SK-N-SH treated with all-trans-retinoic acid at 6 μM for 48 hours (cell line): ENCODE measurements at regions not wholly inside any gene's neighbourhood (a gene's known extent, or its start where the extent isn't known, plus 50 kb on each side); places are given as distances from the start of the nearest gene placed in this dataset.

Experiments used
- ARNTL ChIP-seq: fragments of 450-650 bp; formaldehyde crosslinking; IDR thresholded peaks from 2 replicates; pipeline ENCODE4 v1.5.0; 2020; ENCODE audit warnings: low read depth, mild to moderate bottlenecking, moderate library complexity, borderline replicate concordance
- BACH2 ChIP-seq: fragments of 250-450 bp; sonication (Bioruptor Pico); IDR thresholded peaks from 2 replicates; pipeline ENCODE4 v1.9.0; 2021; ENCODE audit warnings: mild to moderate bottlenecking, borderline replicate concordance
- CSDC2 ChIP-seq: fragments of 250-450 bp; sonication (Bioruptor Pico); IDR thresholded peaks from 2 replicates; pipeline ENCODE4 v1.5.0; 2020; ENCODE audit warnings: mild to moderate bottlenecking, moderate library complexity
- CSRNP3 ChIP-seq: fragments of 250-450 bp; sonication (Bioruptor Pico); IDR thresholded peaks from 2 replicates; pipeline ENCODE4 v1.5.1; 2021; ENCODE audit warnings: mild to moderate bottlenecking, moderate library complexity
- ESRRG ChIP-seq: fragments of 250-450 bp; sonication (Bioruptor Pico); IDR thresholded peaks from 2 replicates; pipeline ENCODE4 v1.6.1; 2021; ENCODE audit warnings: mild to moderate bottlenecking
- PATZ1 ChIP-seq: fragments of 250-450 bp; sonication (Bioruptor Pico); IDR thresholded peaks from 2 replicates; pipeline ENCODE4 v1.8.0; 2020; ENCODE audit warnings: mild to moderate bottlenecking, moderate library complexity, borderline replicate concordance
- PPARA ChIP-seq: fragments of 250-450 bp; sonication (Bioruptor Pico); IDR thresholded peaks from 2 replicates; pipeline ENCODE4 v1.5.0; 2020; ENCODE audit warnings: mild to moderate bottlenecking, borderline replicate concordance
- RARB ChIP-seq: fragments of 250-450 bp; sonication (Bioruptor Pico); IDR thresholded peaks from 2 replicates; pipeline ENCODE4 v1.8.0; 2021; ENCODE audit warnings: mild to moderate bottlenecking, moderate library complexity
- TCF4 ChIP-seq: fragments of 250-450 bp; sonication (Bioruptor Pico); IDR thresholded peaks from 2 replicates; pipeline ENCODE4 v1.8.0; 2021; ENCODE audit warnings: mild to moderate bottlenecking, moderate library complexity, borderline replicate concordance
- ZC3H10 ChIP-seq: fragments of 250-450 bp; sonication (Bioruptor Pico); IDR thresholded peaks from 2 replicates; pipeline ENCODE4 v1.5.1; 2021; ENCODE audit warnings: mild to moderate bottlenecking, moderate library complexity
- ZFP3 ChIP-seq: fragments of 250-450 bp; sonication (Bioruptor Pico); IDR thresholded peaks from 2 replicates; pipeline ENCODE4 v1.5.0; 2020; ENCODE audit warnings: mild to moderate bottlenecking, moderate library complexity
- ZNF70 ChIP-seq: fragments of 450-650 bp; formaldehyde crosslinking; IDR thresholded peaks from 2 replicates; pipeline ENCODE4 v1.5.0; 2020; ENCODE audit warnings: mild to moderate bottlenecking, moderate library complexity
- ZNF8 ChIP-seq: fragments of 450-650 bp; formaldehyde crosslinking; IDR thresholded peaks from 2 replicates; pipeline ENCODE4 v1.5.0; 2020; ENCODE audit warnings: mild to moderate bottlenecking, moderate library complexity
- TF ChIP-seq, protein P1 (sequence below): fragments of 250-450 bp; sonication (Bioruptor Pico); IDR thresholded peaks from 2 replicates; pipeline ENCODE4 v1.5.0; 2020; ENCODE audit warnings: mild to moderate bottlenecking, moderate library complexity

DNA sequence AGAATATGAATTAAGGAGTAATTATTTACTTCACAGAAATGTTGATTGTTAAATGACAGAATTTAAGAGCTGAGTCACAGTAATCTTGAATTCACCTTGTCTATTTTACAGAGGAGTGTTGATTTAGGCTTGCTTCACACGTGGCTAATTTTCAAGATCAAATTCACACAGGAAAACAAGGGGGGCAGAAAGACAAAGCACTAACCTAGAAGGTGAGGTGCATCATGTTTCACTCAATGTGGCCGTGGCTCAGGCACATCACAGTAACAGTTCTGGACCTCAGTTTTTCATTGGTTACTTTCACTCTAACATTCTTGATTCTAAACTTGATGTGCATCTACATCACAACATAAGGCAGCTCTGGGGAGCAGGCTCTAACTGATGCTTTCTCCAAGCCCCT, 69.6 kb upstream of the GNAQ start:
- no peak for TF ChIP-seq CSDC2
- TF ChIP-seq ZC3H10: no peak
- TF ChIP-seq PPARA (CRISPR knock-in tag): no peak
- TF ChIP-seq PATZ1 (CRISPR knock-in tag): no peak
- no peak for TF ChIP-seq ZNF70
- no peak for TF ChIP-seq RARB (CRISPR knock-in tag)
- no peak for TF ChIP-seq ZNF8
- TF ChIP-seq ARNTL (CRISPR knock-in tag): no peak
- TF ChIP-seq ZFP3 (CRISPR knock-in tag): no peak
- TF ChIP-seq TCF4: no peak
- TF ChIP-seq, protein P1, sequence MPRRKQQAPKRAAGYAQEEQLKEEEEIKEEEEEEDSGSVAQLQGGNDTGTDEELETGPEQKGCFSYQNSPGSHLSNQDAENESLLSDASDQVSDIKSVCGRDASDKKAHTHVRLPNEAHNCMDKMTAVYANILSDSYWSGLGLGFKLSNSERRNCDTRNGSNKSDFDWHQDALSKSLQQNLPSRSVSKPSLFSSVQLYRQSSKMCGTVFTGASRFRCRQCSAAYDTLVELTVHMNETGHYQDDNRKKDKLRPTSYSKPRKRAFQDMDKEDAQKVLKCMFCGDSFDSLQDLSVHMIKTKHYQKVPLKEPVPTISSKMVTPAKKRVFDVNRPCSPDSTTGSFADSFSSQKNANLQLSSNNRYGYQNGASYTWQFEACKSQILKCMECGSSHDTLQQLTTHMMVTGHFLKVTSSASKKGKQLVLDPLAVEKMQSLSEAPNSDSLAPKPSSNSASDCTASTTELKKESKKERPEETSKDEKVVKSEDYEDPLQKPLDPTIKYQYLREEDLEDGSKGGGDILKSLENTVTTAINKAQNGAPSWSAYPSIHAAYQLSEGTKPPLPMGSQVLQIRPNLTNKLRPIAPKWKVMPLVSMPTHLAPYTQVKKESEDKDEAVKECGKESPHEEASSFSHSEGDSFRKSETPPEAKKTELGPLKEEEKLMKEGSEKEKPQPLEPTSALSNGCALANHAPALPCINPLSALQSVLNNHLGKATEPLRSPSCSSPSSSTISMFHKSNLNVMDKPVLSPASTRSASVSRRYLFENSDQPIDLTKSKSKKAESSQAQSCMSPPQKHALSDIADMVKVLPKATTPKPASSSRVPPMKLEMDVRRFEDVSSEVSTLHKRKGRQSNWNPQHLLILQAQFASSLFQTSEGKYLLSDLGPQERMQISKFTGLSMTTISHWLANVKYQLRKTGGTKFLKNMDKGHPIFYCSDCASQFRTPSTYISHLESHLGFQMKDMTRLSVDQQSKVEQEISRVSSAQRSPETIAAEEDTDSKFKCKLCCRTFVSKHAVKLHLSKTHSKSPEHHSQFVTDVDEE: no peak
- no peak for TF ChIP-seq ESRRG
- TF ChIP-seq CSRNP3 (CRISPR knock-in tag): no peak
- TF ChIP-seq BACH2: no peak
